H9 (cell line): ENCODE measurements at regions not wholly inside any gene's neighbourhood (a gene's known extent, or its start where the extent isn't known, plus 50 kb on each side); places are given as distances from the start of the nearest gene placed in this dataset.

Experiments
- DNase-seq: peaks from one replicate; pipeline ENCODE4 v3.0.0-alpha.2; 2017
- H2AFZ ChIP-seq: one replicate; pipeline ENCODE4 v1.6.1; 2013; ENCODE audit warnings: mild to moderate bottlenecking, low read length, control low read depth, moderate library complexity
- H2AK5ac ChIP-seq: 2 replicates; pipeline ENCODE4 v1.6.1; 2013; ENCODE audit warnings: low read length, control low read depth, mixed read lengths; ENCODE audit not compliant: insufficient read length
- H2BK120ac ChIP-seq: one replicate; pipeline ENCODE4 v1.6.1; 2013; ENCODE audit warnings: low read depth, mild to moderate bottlenecking, low read length, control low read depth, inconsistent platforms; ENCODE audit not compliant: poor library complexity, severe bottlenecking
- H2BK12ac ChIP-seq: 2 replicates; pipeline ENCODE4 v1.6.1; 2013; ENCODE audit warnings: low read length, control low read depth, mixed read lengths, low read depth; ENCODE audit not compliant: insufficient read length
- H2BK15ac ChIP-seq: 2 replicates; pipeline ENCODE4 v1.6.1; 2013; ENCODE audit warnings: low read depth, low read length, control low read depth
- H2BK20ac ChIP-seq: one replicate; pipeline ENCODE4 v1.6.1; 2013; ENCODE audit warnings: low read depth, mild to moderate bottlenecking, low read length, control low read depth, inconsistent platforms; ENCODE audit not compliant: poor library complexity, severe bottlenecking
- H2BK5ac ChIP-seq: 2 replicates; pipeline ENCODE4 v1.6.1; 2013; ENCODE audit warnings: low read length, control low read depth, mixed read lengths; ENCODE audit not compliant: insufficient read length
- H3K14ac ChIP-seq: 2 replicates; pipeline ENCODE4 v1.6.1; 2013; ENCODE audit warnings: low read length, control low read depth; ENCODE audit not compliant: insufficient read depth
- H3K18ac ChIP-seq: 2 replicates; pipeline ENCODE4 v1.6.1; 2013; ENCODE audit warnings: low read depth, mild to moderate bottlenecking, mixed read lengths, low read length, control low read depth; ENCODE audit not compliant: insufficient read length
- H3K23ac ChIP-seq: 2 replicates; pipeline ENCODE4 v1.6.1; 2013; ENCODE audit warnings: low read length, control low read depth, mixed read lengths, low read depth; ENCODE audit not compliant: insufficient read length
- H3K23me2 ChIP-seq: 2 replicates; pipeline ENCODE4 v1.6.1; 2013; ENCODE audit warnings: low read depth, mild to moderate bottlenecking, mixed read lengths, low read length, control low read depth; ENCODE audit not compliant: insufficient read length, poor library complexity, severe bottlenecking
- H3K27ac ChIP-seq: 2 replicates; pipeline ENCODE4 v1.5.1; 2013; ENCODE audit warnings: low read length, control low read depth, mixed read lengths, low read depth; ENCODE audit not compliant: insufficient read length
- H3K27me3 ChIP-seq: 2 replicates; pipeline ENCODE4 v1.6.1; 2013; ENCODE audit warnings: low read length, control low read depth, inconsistent platforms; ENCODE audit not compliant: insufficient read depth
- H3K4ac ChIP-seq: 2 replicates; pipeline ENCODE4 v1.6.1; 2013; ENCODE audit warnings: low read depth, mild to moderate bottlenecking, control low read depth, inconsistent platforms, low read length, moderate library complexity
- H3K4me1 ChIP-seq: 2 replicates; pipeline ENCODE4 v1.6.1; 2013; ENCODE audit warnings: low read length, control low read depth, inconsistent platforms; ENCODE audit not compliant: insufficient read depth
- H3K4me2 ChIP-seq: 2 replicates; pipeline ENCODE4 v1.6.1; 2013; ENCODE audit warnings: low read length, control low read depth, mixed read lengths; ENCODE audit not compliant: insufficient read length, insufficient read depth
- H3K56ac ChIP-seq: 2 replicates; pipeline ENCODE4 v1.6.1; 2013; ENCODE audit warnings: low read depth, mild to moderate bottlenecking, mixed read lengths, low read length, control low read depth; ENCODE audit not compliant: insufficient read length
- H3K79me1 ChIP-seq: 2 replicates; pipeline ENCODE4 v1.6.1; 2013; ENCODE audit warnings: low read depth, mild to moderate bottlenecking, moderate library complexity, low read length, control low read depth, inconsistent platforms; ENCODE audit not compliant: insufficient read depth, poor library complexity, severe bottlenecking
- H3K79me2 ChIP-seq: 2 replicates; pipeline ENCODE4 v1.6.1; 2013; ENCODE audit warnings: low read length, control low read depth, inconsistent platforms; ENCODE audit not compliant: insufficient read depth
- H3K9ac ChIP-seq: 2 replicates; pipeline ENCODE4 v1.6.1; 2013; ENCODE audit warnings: low read length, control low read depth, mixed read lengths; ENCODE audit not compliant: insufficient read length; ENCODE audit errors: extremely low read depth
- H3K9me3 ChIP-seq: one replicate; pipeline ENCODE4 v1.6.1; 2013; ENCODE audit warnings: low read depth, low read length, inconsistent platforms; ENCODE audit not compliant: control insufficient read depth
- H3T11ph ChIP-seq: one replicate; pipeline ENCODE4 v1.6.1; 2013; ENCODE audit warnings: mild to moderate bottlenecking, low read length, control low read depth, inconsistent platforms
- H4K20me1 ChIP-seq: one replicate; pipeline ENCODE4 v1.6.1; 2013; ENCODE audit not compliant: control insufficient read depth, insufficient read length, insufficient read depth
- H4K5ac ChIP-seq: 2 replicates; pipeline ENCODE4 v1.6.1; 2013; ENCODE audit warnings: low read depth, mild to moderate bottlenecking, mixed read lengths, low read length, control low read depth; ENCODE audit not compliant: insufficient read length
- H4K8ac ChIP-seq: replicated peaks from 2 replicates; pipeline ENCODE4 v1.6.1; 2013; ENCODE audit warnings: low read length, control low read depth, mixed read lengths, low read depth; ENCODE audit not compliant: insufficient read length
- H4K91ac ChIP-seq: 2 replicates; pipeline ENCODE4 v1.6.1; 2013; ENCODE audit warnings: low read depth, mild to moderate bottlenecking, moderate library complexity, mixed read lengths, low read length, control low read depth; ENCODE audit not compliant: insufficient read length
- H3K27ac Mint-ChIP-seq, 3 experiments: 2 replicates in 2 of 3; 3 replicates in 1 of 3; pipeline ENCODE4 v1.8.0; 2020 to 2021; ENCODE audit warnings: mixed read lengths in 3 of 3, mild to moderate bottlenecking in 1 of 3, moderate library complexity in 1 of 3
- H3K27me3 Mint-ChIP-seq: 2 replicates; pipeline ENCODE4 v1.8.0; 2021; ENCODE audit warnings: low read depth, mild to moderate bottlenecking, moderate library complexity, mixed read lengths
- H3K36me3 Mint-ChIP-seq, 3 experiments: 2 replicates in 2 of 3; 3 replicates in 1 of 3; pipeline ENCODE4 v1.8.0; 2020 to 2021; ENCODE audit warnings: low read depth in 3 of 3, mixed read lengths in 3 of 3; ENCODE audit not compliant: insufficient read depth in 1 of 3
- H3K4me1 Mint-ChIP-seq, 2 experiments: 2 replicates each; pipeline ENCODE4 v1.8.0; 2020; ENCODE audit warnings: mixed read lengths in 2 of 2
- H3K4me3 Mint-ChIP-seq, 2 experiments: 2 replicates in 1 of 2; 3 replicates in 1 of 2; pipeline ENCODE4 v1.8.0; 2020 to 2021; ENCODE audit warnings: mild to moderate bottlenecking in 2 of 2, mixed read lengths in 2 of 2, moderate library complexity in 1 of 2
- H3K9me3 Mint-ChIP-seq, 2 experiments: 2 replicates in 1 of 2; 3 replicates in 1 of 2; pipeline ENCODE4 v1.8.0; 2020; ENCODE audit warnings: mild to moderate bottlenecking in 2 of 2, mixed read lengths in 2 of 2, moderate library complexity in 1 of 2
- CTCF ChIP-seq: fragments of 200-600 bp; sonication (generic); conservative IDR thresholded peaks from 3 replicates; pipeline ENCODE4 v1.8.0; 2021; ENCODE audit warnings: antibody characterized with exemption, mild to moderate bottlenecking
- WGBS: extraction: QIAGEN DNeasy Blood & Tissue Kit; methylation state at CpG from one replicate; pipeline ENCODE4 v1.1.7; 2013; ENCODE audit warnings: missing lambda C conversion rate, low lambda C conversion rate, mixed read lengths; ENCODE audit not compliant: insufficient read length; ENCODE audit errors: extremely low coverage; 5-methylcytosine and 5-hydroxymethylcytosine counted together

GRCh38 chr4:138815811-138816210 is 199.8 kb upstream of the NOCT start:
- DNase-seq = no peak
- H2BK12ac ChIP-seq = no peak overlapping the region
- no peak overlapping the region for H2AFZ ChIP-seq
- H4K20me1 ChIP-seq = no peaks in the 10 kb centered on the region
- H2BK5ac ChIP-seq = no peak overlapping the region
- no peak overlapping the region for H2BK15ac ChIP-seq
- no peak overlapping the region for H3T11ph ChIP-seq
- H3K4me2 ChIP-seq = no peak overlapping the region
- no peaks in the 10 kb centered on the region for H3K9me3 ChIP-seq
- Mint-ChIP-seq H3K4me3 (no peak overlapping the region), H3K27ac (no peak overlapping the region), H3K4me1 (peaks cover 4 to 5% of the 10 kb centered on the region in 2 experiments; a peak in 2 of 4 replicates), H3K9me3 (peaks cover 6 to 8% of the 10 kb centered on the region in 2 experiments; a peak in 3 of 5 replicates), H3K36me3 (peaks cover 0 to 5% (median 4%) of the 10 kb centered on the region in 3 experiments; a peak in 2 of 7 replicates), H3K27me3 (no peaks in the 10 kb centered on the region)
- H4K8ac ChIP-seq = no peak overlapping the region
- H3K4me1 ChIP-seq = no peaks in the 10 kb centered on the region
- no peak overlapping the region for H2BK120ac ChIP-seq
- H3K9ac ChIP-seq = no peak overlapping the region
- H3K27me3 ChIP-seq = no peaks in the 10 kb centered on the region
- H3K56ac ChIP-seq = no peak overlapping the region
- no peaks in the 10 kb centered on the region for H3K79me2 ChIP-seq
- TF ChIP-seq CTCF = no peak
- H3K79me1 ChIP-seq = no peaks in the 10 kb centered on the region
- no peak overlapping the region for H4K5ac ChIP-seq
- H4K91ac ChIP-seq = no peak overlapping the region
- H3K18ac ChIP-seq = no peak overlapping the region
- no peak overlapping the region for H3K27ac ChIP-seq
- no peak overlapping the region for H2BK20ac ChIP-seq
- no peak overlapping the region for H3K14ac ChIP-seq
- H2AK5ac ChIP-seq = no peak overlapping the region
- H3K4ac ChIP-seq = no peak overlapping the region
- no CpG with 5 or more reads among the region's 2 CpGs for WGBS
- H3K23me2 ChIP-seq = no peaks in the 10 kb centered on the region
- H3K23ac ChIP-seq = no peak overlapping the region
